Omental fat pad (tissue), 3 donors: ENCODE measurements at regions not wholly inside any gene's neighbourhood (a gene's known extent, or its start where the extent isn't known, plus 50 kb on each side); places are given as distances from the start of the nearest gene placed in this dataset.

Experiments used
- ATAC-seq: fragments of 150-250 bp; one replicate; pipeline ENCODE4 v1.9.1; 2016; ENCODE audit warnings: mild to moderate bottlenecking, moderate library complexity; ENCODE audit not compliant: low FRiP score
- DNase-seq: peaks from one replicate; pipeline ENCODE4 v3.0.0-alpha.2; 2019; ENCODE audit warnings: low spot score
- TF ChIP-seq, protein P1 (sequence below), 3 donors: fragments of 450-650 bp; IDR thresholded peaks; one replicate each; pipeline ENCODE4 v1.5.1; 2016 to 2017; ENCODE audit warnings: antibody characterized with exemption in 3 of 3, mild to moderate bottlenecking in 3 of 3, moderate library complexity in 2 of 3

DNA sequence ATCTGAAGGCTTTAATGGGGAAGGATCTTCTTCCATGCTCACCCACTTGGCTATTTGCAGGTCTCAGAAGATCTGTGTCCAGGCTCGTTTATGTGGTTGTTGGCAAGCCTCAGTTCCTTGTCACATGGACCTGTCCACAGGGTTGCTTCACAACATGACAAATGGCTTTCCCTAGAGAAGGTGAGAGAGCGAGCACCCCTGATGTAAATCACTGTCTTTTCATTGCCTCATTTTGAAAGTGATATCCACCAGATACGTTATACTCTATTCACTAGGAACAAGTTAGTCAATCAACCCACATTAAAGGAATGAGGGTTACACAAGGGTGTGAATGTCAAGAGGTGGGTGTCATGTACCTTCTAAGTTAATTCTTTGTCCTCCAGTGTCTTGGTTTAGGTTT lies 433.3 kb downstream of the RPS6KC1 start:
- ATAC-seq = no peak
- no peak for DNase-seq
- TF ChIP-seq, protein P1, sequence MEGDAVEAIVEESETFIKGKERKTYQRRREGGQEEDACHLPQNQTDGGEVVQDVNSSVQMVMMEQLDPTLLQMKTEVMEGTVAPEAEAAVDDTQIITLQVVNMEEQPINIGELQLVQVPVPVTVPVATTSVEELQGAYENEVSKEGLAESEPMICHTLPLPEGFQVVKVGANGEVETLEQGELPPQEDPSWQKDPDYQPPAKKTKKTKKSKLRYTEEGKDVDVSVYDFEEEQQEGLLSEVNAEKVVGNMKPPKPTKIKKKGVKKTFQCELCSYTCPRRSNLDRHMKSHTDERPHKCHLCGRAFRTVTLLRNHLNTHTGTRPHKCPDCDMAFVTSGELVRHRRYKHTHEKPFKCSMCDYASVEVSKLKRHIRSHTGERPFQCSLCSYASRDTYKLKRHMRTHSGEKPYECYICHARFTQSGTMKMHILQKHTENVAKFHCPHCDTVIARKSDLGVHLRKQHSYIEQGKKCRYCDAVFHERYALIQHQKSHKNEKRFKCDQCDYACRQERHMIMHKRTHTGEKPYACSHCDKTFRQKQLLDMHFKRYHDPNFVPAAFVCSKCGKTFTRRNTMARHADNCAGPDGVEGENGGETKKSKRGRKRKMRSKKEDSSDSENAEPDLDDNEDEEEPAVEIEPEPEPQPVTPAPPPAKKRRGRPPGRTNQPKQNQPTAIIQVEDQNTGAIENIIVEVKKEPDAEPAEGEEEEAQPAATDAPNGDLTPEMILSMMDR (IDR thresholded peaks at IDR 0.05) = no peak

DNA sequence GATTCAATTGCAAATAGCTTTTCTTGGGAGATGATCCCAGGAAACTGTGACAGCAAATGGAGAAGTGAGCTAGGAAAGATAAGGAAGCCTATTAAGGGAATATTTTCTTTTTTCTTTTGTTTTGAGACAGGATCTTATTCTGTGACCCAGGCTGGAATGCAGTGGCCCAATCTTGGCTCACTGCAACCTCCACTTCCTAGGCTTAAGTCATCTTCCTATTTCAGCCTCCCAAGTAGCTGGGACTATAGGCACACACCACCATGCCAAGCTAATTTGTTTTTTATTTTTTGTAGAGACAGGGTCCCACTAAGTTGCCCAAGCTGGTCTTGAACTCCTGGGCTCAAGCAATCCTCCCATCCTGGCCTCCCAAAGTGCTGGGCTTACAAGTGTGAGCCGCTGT lies 433.7 kb downstream of the RPS6KC1 start:
- DNase-seq (no peak), ATAC-seq (no peak)
- TF ChIP-seq, protein P1 (IDR thresholded peaks at IDR 0.05) = no peak

DNA sequence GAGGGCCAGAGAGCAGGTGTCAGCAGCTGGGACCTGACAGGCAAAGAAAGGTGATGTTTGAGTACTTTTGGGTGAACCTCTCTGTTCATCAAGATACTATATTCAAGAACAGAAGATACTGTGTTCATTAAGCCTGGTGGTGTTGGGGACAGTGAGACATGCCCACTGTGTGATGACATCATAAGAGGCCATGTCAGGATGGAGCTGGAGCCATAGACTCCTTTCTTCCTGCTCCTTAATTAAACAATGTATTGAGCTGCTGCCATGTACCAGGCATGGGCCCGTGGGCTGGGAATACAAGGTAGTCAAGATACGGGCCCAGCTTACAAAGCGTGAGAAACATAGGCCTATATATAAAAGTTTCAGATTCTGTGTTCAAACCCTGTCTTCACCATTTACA lies 435.4 kb downstream of the RPS6KC1 start:
- DNase-seq (no peak), ATAC-seq (no peak)
- TF ChIP-seq, protein P1 (IDR thresholded peaks at IDR 0.05) = no peak

DNA sequence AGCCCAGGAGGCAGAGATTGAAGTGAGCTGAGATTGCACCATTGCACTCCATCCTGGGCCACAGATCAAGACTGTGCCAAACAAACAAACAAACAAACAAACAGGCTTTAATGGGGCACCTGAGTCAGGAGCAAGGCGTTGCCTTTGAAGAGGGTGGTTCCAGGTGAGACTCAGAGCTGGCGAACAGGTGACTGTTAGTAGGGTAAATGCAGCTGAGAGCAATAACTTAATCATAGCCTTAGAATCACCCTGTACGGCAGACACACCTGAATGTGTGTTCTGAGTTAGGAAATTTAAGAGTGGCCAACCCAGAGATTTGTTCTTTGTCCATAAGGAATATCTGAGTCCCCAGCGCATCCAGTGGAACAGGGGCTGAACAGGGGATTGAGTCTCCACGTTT lies 440.4 kb downstream of the RPS6KC1 start:
- DNase-seq (no peak), ATAC-seq (no peak)
- TF ChIP-seq, protein P1 (IDR thresholded peaks at IDR 0.05) = no peak

DNA sequence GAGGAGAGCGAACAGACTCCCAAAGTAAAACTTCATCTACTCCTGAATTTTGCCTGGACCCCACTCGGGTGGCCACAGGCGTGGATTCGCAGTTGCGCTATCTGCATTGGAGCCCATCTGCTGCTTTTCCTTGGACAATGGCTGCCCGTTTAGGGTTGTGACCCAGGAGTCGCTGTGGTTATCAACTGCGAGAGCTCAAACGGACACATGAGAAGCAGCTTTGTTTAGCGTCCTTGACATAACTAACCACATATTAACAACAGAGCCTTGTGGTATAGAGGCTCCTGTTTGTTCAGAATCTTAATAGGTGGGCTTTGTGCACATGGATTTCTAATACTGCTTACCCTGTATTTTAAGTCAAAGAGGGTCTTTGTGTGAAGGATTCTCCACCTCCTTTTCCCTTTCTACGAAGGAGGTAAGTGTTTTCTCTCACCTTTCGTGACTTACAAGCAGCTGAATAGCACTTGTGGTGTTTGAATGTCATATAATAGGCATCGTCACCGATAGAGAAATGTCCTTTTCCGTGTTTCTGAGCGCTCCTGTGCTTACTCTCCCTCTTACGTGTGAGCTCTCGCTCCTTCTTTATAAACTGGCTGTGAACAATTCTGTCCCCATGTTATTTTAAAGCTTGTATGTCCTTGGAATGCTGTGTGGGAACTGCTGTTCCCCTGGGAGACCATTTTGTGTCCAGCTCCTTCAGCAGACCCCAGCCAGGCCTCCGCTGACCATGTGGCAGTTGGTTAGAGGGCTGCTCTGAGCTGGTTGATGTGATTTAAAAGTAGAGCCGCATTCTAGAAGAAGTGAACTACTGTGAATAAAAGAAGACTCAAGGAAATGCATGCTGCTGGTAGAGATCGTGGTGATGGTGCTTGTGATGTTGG lies 441.4 kb downstream of the RPS6KC1 start:
- TF ChIP-seq, protein P1 (IDR thresholded peaks at IDR 0.05) = no peak
- ATAC-seq (no peak), DNase-seq (no peak)

DNA sequence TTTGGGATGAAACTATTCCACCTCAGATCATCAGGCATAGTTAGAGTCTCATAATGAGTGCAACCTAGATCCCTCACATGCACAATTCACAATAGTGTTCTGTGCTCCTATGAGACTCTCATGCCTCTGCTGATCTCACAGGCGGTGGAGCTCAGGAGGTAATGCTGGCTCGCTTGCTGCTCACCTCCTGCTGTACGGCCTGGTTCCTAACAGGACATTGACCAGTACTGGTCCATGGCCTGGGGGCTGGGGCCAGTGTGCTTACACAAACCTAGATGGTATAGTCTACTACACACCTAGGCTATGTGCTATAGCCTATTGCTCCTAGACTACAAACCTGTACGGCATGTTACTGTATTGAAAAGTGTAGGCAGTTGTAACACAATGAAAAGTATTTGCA lies 448.4 kb downstream of the RPS6KC1 start:
- TF ChIP-seq, protein P1 (IDR thresholded peaks at IDR 0.05) = no peak
- DNase-seq (no peak), ATAC-seq (no peak)
